Right lobe of liver (tissue), 4 donors: ENCODE measurements at regions not wholly inside any gene's neighbourhood (a gene's known extent, or its start where the extent isn't known, plus 50 kb on each side); places are given as distances from the start of the nearest gene placed in this dataset.

ENCODE experiments used
- POLR2A ChIP-seq: fragments of 450-650 bp; IDR thresholded peaks from one replicate; pipeline ENCODE4 v1.6.1; 2017; ENCODE audit warnings: antibody characterized with exemption, mild to moderate bottlenecking
- TF ChIP-seq, protein P1 (sequence below), 4 donors: fragments of 200-600 bp in 3 of 4; fragments of 450-650 bp in 1 of 4; IDR thresholded peaks; one replicate each; pipeline versions ENCODE4 v1.5.1 to v1.8.0; 2016 to 2022; ENCODE audit warnings: antibody characterized with exemption in 4 of 4, mild to moderate bottlenecking in 2 of 4
- donor health status: DM: no; HTN: no; CAD: no.
- donor health status: DM: no; HTN: no; CAD: no.
- donor health status: DM: no; HTN: yes; CAD: no.

DNA sequence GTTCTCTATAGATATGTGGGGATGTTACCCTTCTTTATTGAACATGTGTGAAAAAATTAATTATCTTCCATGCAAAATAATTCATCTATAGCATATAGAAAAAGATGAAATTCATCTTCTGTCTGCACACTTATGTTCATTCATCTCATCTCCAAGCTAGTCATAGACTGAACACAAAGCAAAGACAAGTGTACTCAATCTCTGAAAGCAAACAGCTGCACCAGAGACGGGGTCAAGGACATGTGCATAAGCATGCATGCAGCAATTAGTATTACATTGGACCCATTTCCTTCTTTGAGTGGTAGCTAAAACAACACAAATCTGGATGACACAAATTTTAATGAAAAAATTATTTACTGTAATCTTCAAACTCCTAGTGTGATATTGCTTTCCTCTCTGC lies 547.0 kb upstream of the COX7C start:
- TF ChIP-seq, protein P1, sequence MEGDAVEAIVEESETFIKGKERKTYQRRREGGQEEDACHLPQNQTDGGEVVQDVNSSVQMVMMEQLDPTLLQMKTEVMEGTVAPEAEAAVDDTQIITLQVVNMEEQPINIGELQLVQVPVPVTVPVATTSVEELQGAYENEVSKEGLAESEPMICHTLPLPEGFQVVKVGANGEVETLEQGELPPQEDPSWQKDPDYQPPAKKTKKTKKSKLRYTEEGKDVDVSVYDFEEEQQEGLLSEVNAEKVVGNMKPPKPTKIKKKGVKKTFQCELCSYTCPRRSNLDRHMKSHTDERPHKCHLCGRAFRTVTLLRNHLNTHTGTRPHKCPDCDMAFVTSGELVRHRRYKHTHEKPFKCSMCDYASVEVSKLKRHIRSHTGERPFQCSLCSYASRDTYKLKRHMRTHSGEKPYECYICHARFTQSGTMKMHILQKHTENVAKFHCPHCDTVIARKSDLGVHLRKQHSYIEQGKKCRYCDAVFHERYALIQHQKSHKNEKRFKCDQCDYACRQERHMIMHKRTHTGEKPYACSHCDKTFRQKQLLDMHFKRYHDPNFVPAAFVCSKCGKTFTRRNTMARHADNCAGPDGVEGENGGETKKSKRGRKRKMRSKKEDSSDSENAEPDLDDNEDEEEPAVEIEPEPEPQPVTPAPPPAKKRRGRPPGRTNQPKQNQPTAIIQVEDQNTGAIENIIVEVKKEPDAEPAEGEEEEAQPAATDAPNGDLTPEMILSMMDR (IDR thresholded peaks at IDR 0.05) = no peak
- no peak for TF ChIP-seq POLR2A
